NCI-H2171 treated with DMSO at 0.1 percent for 48 hours (cell line): ENCODE measurements at regions not wholly inside any gene's neighbourhood (a gene's known extent, or its start where the extent isn't known, plus 50 kb on each side); places are given as distances from the start of the nearest gene placed in this dataset.

ENCODE experiments used
- DNase-seq: peaks from one replicate; lab custom pipeline; 2025; lab: John Stamatoyannopoulos, UW

- peak; percentile 57 for DNase-seq
These were observed 133.4 kb upstream of the KCNG1 start for GRCh38 chr20:51156041-51156982.

GRCh38 chr20:51154708-51155690, 132.1 kb upstream of the KCNG1 start:
- no peak for DNase-seq

- peak; percentile 44 for DNase-seq
These were observed 131.2 kb upstream of the KCNG1 start for GRCh38 chr20:51153867-51154707.

GRCh38 chr20:51148941-51149340, 126.0 kb upstream of the KCNG1 start:
- DNase-seq, result peak; percentile 64

DNA sequence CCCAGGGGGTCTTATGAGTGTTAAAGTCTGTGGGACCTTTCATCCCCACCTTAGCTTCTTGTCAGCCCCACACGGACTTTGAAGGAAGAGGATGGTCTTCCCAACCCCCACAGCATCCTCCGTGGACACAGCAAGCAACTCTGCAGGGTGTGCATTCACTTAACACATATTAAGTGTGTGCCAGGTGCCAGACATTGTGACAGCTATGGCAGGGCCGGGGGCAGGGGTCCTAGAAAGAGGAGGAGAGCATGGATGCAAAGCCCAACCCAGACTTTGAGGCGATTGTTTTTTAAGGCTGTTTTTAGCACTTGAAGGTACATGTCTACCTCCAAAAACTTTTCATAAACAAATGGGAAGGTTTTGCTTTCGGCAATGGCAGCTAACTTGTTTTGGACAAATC, 121.6 kb upstream of the KCNG1 start:
- DNase-seq, result no peak

- DNase-seq, result no peak
These were observed 120.7 kb upstream of the KCNG1 start for GRCh38 chr20:51143652-51144051.

DNA sequence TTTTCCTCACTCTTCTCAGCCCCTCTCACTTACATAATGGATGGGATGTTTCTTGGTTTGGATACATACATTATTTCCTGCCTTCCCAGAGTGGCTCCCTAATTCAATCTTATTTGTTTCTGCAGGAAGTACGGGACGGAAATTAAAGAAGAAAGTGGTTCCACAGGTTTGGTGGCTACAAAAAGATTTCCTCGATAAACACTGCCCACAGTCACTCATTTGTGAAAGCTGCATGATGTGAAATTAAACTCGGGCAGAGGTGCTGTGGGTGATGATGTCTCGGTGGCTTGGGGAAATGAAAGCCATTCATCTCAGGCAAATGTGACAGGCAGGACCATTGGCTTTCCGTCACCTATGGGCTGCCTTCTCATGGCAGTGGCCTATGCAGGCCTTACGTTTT, 119.5 kb upstream of the KCNG1 start:
- no peak for DNase-seq

GRCh38 chr20:51140671-51141070, 117.8 kb upstream of the KCNG1 start:
- no peak for DNase-seq

GRCh38 chr20:51139891-51140290, 117.0 kb upstream of the KCNG1 start:
- DNase-seq, result no peak

GRCh38 chr20:51138576-51138975, 115.7 kb upstream of the KCNG1 start:
- DNase-seq, result no peak

GRCh38 chr20:51137461-51137860, 114.6 kb upstream of the KCNG1 start:
- DNase-seq, result no peak

DNA sequence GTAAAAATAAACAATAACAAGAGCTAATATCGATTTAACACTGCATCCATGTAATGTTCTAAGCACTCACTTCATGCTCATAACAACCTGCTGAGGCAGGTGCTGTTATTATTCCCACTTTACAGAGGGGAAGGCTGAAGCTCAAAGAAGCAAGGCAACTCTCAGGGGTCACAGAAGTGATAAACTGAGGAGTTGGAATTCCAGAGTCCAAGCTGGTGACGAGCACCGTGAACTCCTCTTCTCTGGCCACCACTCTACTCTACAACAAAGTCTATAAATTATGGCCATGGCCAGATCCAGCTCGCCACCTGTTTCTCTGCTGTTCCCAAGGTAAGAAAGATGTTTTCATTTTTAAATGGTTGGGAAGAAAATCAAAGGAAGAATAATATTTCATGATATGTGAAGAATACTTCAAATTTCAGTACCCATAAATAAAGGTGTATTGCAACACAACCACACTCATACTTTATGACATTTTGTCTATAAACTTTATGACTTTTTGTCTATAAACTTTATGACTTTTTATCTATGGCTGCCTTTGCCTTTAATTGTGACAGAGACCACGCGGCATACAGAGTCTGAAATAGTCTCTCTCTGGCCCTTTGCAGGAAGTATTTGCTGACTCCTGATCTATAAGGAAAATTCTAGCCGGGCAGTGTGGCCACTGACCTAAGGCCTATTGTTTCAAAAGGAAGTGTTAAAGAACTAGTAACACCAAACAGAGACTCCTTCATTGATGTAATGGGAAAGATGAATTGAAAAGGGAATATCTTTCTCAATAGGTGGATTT, 113.2 kb upstream of the KCNG1 start:
- no peak for DNase-seq

GRCh38 chr20:51134405-51134804, 111.5 kb upstream of the KCNG1 start:
- no peak for DNase-seq

- DNase-seq, result no peak
These were observed 109.4 kb upstream of the KCNG1 start for GRCh38 chr20:51132279-51132678.

DNA sequence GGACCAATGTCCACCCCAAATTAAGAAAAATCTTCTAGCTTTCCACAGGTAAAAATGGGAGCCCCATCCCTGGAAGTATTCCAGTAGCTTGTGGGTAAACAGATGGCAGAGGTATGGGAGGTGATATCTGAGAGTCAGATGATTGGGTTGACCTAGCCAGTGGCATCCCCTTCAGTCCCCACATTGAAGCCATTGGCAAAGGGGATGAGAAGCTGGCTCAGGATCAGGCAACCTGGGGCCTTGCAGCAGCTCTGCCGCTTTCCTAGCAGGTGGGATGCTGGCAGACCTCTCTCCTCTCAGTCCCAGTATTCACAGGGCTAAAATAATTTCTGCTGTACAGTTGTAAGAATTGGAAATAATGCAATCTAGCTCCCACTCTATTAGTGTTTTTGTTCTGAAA, 108.9 kb upstream of the KCNG1 start:
- DNase-seq, result peak; percentile 11

- no peak for DNase-seq
These were observed 106.4 kb upstream of the KCNG1 start for GRCh38 chr20:51129147-51129776.

- DNase-seq, result no peak
These were observed 105.3 kb upstream of the KCNG1 start for GRCh38 chr20:51128198-51128597.

DNA sequence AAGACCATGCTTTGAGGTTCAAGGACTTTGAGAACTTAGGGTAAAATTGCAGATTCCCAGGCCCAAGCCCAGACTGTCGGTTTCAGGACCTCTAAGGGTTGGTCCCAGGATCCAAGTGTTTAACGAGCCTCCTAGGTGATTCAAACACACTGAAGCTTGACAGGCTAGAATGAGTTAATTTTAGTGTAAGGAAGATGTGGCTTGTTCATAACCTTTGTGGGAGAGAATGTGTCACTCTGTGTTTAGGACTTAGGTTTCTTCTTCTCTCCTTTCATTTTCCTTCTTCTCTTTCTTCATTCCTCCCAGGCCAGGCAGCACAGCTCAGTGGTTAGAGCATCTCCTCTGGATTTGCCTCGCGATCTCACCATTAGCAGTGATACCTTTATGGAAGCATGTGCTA, 104.8 kb upstream of the KCNG1 start:
- DNase-seq, result no peak

DNA sequence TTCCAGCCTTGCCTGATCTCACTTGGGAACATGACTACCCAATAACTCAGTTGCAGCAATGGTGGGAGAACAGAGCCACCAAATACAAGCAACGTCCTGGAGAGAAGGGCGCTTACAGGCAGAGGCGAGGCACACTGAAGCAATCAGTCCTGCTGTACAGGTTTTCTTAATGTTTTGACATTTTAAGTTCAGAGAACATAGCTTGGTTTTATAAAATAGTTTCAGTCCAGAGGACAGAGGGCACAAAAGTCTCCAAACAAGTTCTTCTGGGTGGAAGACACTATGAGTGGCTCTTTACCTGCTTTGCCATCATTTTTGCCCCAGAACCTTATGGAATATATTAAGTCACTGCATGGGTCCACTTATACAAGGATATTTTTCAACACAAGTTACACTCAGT, 103.4 kb upstream of the KCNG1 start:
- DNase-seq, result no peak

DNA sequence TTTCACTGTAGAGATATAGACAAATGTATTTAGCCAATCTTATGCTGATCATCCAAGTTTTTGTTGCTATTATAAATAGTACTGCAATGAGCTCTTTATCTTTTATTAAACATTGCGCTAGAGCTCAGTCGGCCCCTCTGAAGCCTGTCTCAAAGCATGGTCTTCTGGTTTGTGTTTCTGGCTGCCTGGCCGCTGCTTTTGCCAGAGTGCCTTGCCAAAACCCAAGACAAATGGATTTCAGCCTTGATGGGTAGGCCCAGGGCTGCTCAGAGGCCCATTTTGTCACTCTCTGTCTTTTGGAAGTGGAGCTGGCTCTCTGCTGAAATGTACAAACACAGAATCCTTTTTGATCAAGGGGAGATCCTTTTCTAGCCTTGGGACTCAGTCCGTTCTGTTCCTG, 102.9 kb upstream of the KCNG1 start:
- no peak for DNase-seq

DNA sequence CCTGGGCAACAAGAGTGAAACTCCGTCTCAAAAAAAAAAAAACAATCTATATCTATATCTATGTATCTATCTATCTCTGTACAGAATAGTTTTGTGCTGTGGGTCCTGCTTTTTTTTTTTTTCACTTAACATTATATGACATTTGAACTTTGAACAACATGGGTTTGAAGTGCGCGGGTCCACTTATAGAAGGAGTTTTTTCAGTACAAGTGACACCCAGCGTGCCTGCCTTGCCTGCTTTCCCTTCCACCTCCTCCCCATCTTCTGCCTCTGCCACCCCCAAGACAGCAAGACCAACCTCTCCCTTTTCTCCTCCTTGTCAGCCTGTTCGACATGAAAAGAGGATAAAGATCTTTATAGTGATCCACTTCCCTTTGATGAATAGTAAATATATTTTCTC, 102.2 kb upstream of the KCNG1 start:
- DNase-seq, result no peak
